Liver (tissue), 8 donors: ENCODE measurements at regions not wholly inside any gene's neighbourhood (a gene's known extent, or its start where the extent isn't known, plus 50 kb on each side); places are given as distances from the start of the nearest gene placed in this dataset.

Source experiments
- DNase-seq: peaks from one replicate; pipeline ENCODE4 v3.0.0-alpha.2; 2017; ENCODE audit warnings: low spot score
- H3K27ac ChIP-seq, 2 donors: one replicate each; pipeline ENCODE4 v1.7.0; 2013; ENCODE audit warnings: inconsistent platforms in 2 of 2, low read length in 2 of 2, control low read depth in 1 of 2, low read depth in 1 of 2, mild to moderate bottlenecking in 1 of 2
- H3K27me3 ChIP-seq, 4 donors: one replicate each; pipeline versions ENCODE4 v1.6.1 to v1.7.0; 2013; ENCODE audit warnings: low read length in 3 of 4, inconsistent platforms in 1 of 4, mild to moderate bottlenecking in 1 of 4, moderate library complexity in 1 of 4; ENCODE audit not compliant: control insufficient read depth in 4 of 4, insufficient read depth in 4 of 4
- H3K36me3 ChIP-seq, 4 donors: one replicate each; pipeline versions ENCODE4 v1.6.1 to v1.7.0; 2013; ENCODE audit warnings: low read length in 3 of 4, mild to moderate bottlenecking in 3 of 4, low read depth in 1 of 4, moderate library complexity in 1 of 4; ENCODE audit not compliant: control insufficient read depth in 4 of 4, insufficient read depth in 3 of 4
- H3K4me1 ChIP-seq, 4 donors: one replicate each; pipeline versions ENCODE4 v1.6.1 to v1.7.0; 2013; ENCODE audit warnings: low read length in 3 of 4, mild to moderate bottlenecking in 3 of 4, moderate library complexity in 1 of 4; ENCODE audit not compliant: control insufficient read depth in 4 of 4, insufficient read depth in 4 of 4
- H3K4me3 ChIP-seq, 3 donors: one replicate each; pipeline versions ENCODE4 v1.6.1 to v1.7.0; 2013; ENCODE audit warnings: low read length in 3 of 3, control low read depth in 1 of 3, low read depth in 1 of 3, mild to moderate bottlenecking in 1 of 3
- H3K9ac ChIP-seq, 2 donors: one replicate each; pipeline ENCODE4 v1.7.0; 2013; ENCODE audit warnings: low read length in 2 of 2, mild to moderate bottlenecking in 2 of 2, moderate library complexity in 2 of 2, control low read depth in 1 of 2, low read depth in 1 of 2
- H3K9me3 ChIP-seq, 4 donors: one replicate each; pipeline versions ENCODE4 v1.6.1 to v1.7.0; 2013; ENCODE audit warnings: low read length in 3 of 4; ENCODE audit not compliant: control insufficient read depth in 4 of 4
- CTCF ChIP-seq: fragments of 150-350 bp; IDR thresholded peaks from 2 replicates; pipeline ENCODE4 v1.5.1; 2017; ENCODE audit warnings: improper control_type of control experiment, low read depth, low read length; ENCODE audit not compliant: missing input control
- EGR1 ChIP-seq, 2 donors: IDR thresholded peaks; 2 replicates each; pipeline ENCODE4 v1.6.1; 2016 to 2018; ENCODE audit warnings: antibody characterized with exemption in 2 of 2, low read depth in 2 of 2
- FOXA1 ChIP-seq: IDR thresholded peaks from 2 replicates; pipeline ENCODE4 v1.6.1; 2016; ENCODE audit warnings: antibody characterized with exemption
- HNF4A ChIP-seq, 2 donors: conservative IDR thresholded peaks; 2 replicates each; pipeline ENCODE4 v1.6.1; 2016; ENCODE audit warnings: antibody characterized with exemption in 2 of 2, mild to moderate bottlenecking in 2 of 2
- HNF4G ChIP-seq: IDR thresholded peaks from 2 replicates; pipeline ENCODE4 v1.6.1; 2016; ENCODE audit warnings: antibody characterized with exemption
- JUND ChIP-seq, 2 donors: IDR thresholded peaks; 2 replicates each; pipeline ENCODE4 v1.6.1; 2016; ENCODE audit warnings: antibody characterized with exemption in 2 of 2
- MAX ChIP-seq: IDR thresholded peaks from 2 replicates; pipeline ENCODE4 v1.6.1; 2016; ENCODE audit warnings: antibody characterized with exemption
- NR2F2 ChIP-seq: IDR thresholded peaks from 2 replicates; pipeline ENCODE4 v1.6.1; 2016; ENCODE audit warnings: antibody characterized with exemption
- RAD21 ChIP-seq, 2 donors: IDR thresholded peaks; 2 replicates each; pipeline ENCODE4 v1.6.1; 2016; ENCODE audit warnings: antibody characterized with exemption in 2 of 2, mild to moderate bottlenecking in 2 of 2
- REST ChIP-seq: IDR thresholded peaks from 2 replicates; pipeline ENCODE4 v1.6.1; 2016; ENCODE audit warnings: antibody characterized with exemption, mild to moderate bottlenecking
- SP1 ChIP-seq: IDR thresholded peaks from 2 replicates; pipeline ENCODE4 v1.6.1; 2018; ENCODE audit warnings: antibody characterized with exemption, mild to moderate bottlenecking
- TAF1 ChIP-seq: conservative IDR thresholded peaks from 2 replicates; pipeline ENCODE4 v1.6.1; 2016; ENCODE audit warnings: antibody characterized with exemption, mild to moderate bottlenecking
- ZBTB33 ChIP-seq: IDR thresholded peaks from 2 replicates; pipeline ENCODE4 v1.6.1; 2016; ENCODE audit warnings: antibody characterized with exemption
- WGBS: extraction: QIAGEN DNeasy Blood & Tissue Kit; methylation state at CpG from one replicate; pipeline ENCODE4 v1.1.7; 2013; 5-methylcytosine and 5-hydroxymethylcytosine counted together
- donor health status: healthy.
- donor health status: healthy.
- donor health status: healthy.
- donor health status: healthy.
- donor health status: healthy.

GRCh38 chr4:155591738-155592143 is 74.9 kb upstream of the GUCY1A1 start:
- peaks cover 0 to 3% (median 0%) of the 10 kb centered on the region in 4 donors for H3K9me3 ChIP-seq
- H3K36me3 ChIP-seq: no peaks in the 10 kb centered on the region
- no peaks in the 10 kb centered on the region for H3K4me1 ChIP-seq
- no peaks in the 10 kb centered on the region for H3K27me3 ChIP-seq
- no peak overlapping the region for H3K27ac ChIP-seq
- WGBS: 99% methylated on average over 6 of the region's 6 CpGs
- H3K9ac ChIP-seq: no peak overlapping the region
- H3K4me3 ChIP-seq: no peak overlapping the region
- no peak for TF ChIP-seq REST
- TF ChIP-seq CTCF: no peak
- TF ChIP-seq NR2F2: no peak
- TF ChIP-seq SP1: no peak
- TF ChIP-seq MAX: no peak
- no peak for TF ChIP-seq HNF4G
- TF ChIP-seq ZBTB33: no peak
- no peak for TF ChIP-seq JUND (IDR thresholded peaks at IDR 0.05)
- DNase-seq: no peak

- Histone ChIP-seq H3K27me3 (no peaks in the 10 kb centered on the region), H3K4me3 (no peak overlapping the region), H3K9me3 (peaks cover 0 to 3% (median 0%) of the 10 kb centered on the region in 4 donors), H3K36me3 (no peaks in the 10 kb centered on the region), H3K27ac (no peak overlapping the region), H3K4me1 (no peaks in the 10 kb centered on the region), H3K9ac (no peak overlapping the region)
- DNase-seq: no peak
- TF ChIP-seq EGR1 (IDR thresholded peaks at IDR 0.05; ENCODE audit: low read depth in 2 of 2) (no peak), HNF4A (conservative IDR thresholded peaks at IDR 0.05) (no peak), MAX (no peak), FOXA1 (no peak), ZBTB33 (no peak), RAD21 (IDR thresholded peaks at IDR 0.05) (no peak), TAF1 (no peak), HNF4G (no peak)
- 72% methylated on average over 3 of the region's 3 CpGs for WGBS
Observed at GRCh38 chr4:155590796-155591585, 75.7 kb upstream of the GUCY1A1 start.
